Muscle layer of duodenum (tissue), 2 donors: ENCODE measurements at regions not wholly inside any gene's neighbourhood (a gene's known extent, or its start where the extent isn't known, plus 50 kb on each side); places are given as distances from the start of the nearest gene placed in this dataset.
"Not testable (repeated sequence)": the region's sequence is repeated elsewhere in the genome, so short reads cannot be mapped to it uniquely, and the experiment has no call there.

ENCODE experiments used
- H3K27ac ChIP-seq: one replicate; pipeline ENCODE4 v1.7.0; 2013; ENCODE audit warnings: mild to moderate bottlenecking, low read length
- H3K27me3 ChIP-seq: one replicate; pipeline ENCODE4 v1.7.0; 2013; ENCODE audit warnings: low read depth, mild to moderate bottlenecking, control low read depth, low read length
- H3K36me3 ChIP-seq, 2 donors: one replicate each; pipeline ENCODE4 v1.7.0; 2013; ENCODE audit warnings: low read length in 2 of 2, control low read depth in 1 of 2, mild to moderate bottlenecking in 1 of 2; ENCODE audit not compliant: insufficient read depth in 2 of 2, control insufficient read depth in 1 of 2
- H3K4me1 ChIP-seq, 2 donors: one replicate each; pipeline ENCODE4 v1.7.0; 2013; ENCODE audit warnings: low read length in 2 of 2, mild to moderate bottlenecking in 2 of 2, control low read depth in 1 of 2, moderate library complexity in 1 of 2; ENCODE audit not compliant: insufficient read depth in 2 of 2, control insufficient read depth in 1 of 2
- H3K4me3 ChIP-seq, 2 donors: one replicate each; pipeline ENCODE4 v1.7.0; 2013; ENCODE audit warnings: low read length in 2 of 2, low read depth in 1 of 2, mild to moderate bottlenecking in 1 of 2
- H3K9me3 ChIP-seq, 2 donors: one replicate each; pipeline ENCODE4 v1.7.0; 2013; ENCODE audit warnings: low read length in 2 of 2, control low read depth in 1 of 2, mild to moderate bottlenecking in 1 of 2; ENCODE audit not compliant: control insufficient read depth in 1 of 2
- donor health status: healthy.

DNA sequence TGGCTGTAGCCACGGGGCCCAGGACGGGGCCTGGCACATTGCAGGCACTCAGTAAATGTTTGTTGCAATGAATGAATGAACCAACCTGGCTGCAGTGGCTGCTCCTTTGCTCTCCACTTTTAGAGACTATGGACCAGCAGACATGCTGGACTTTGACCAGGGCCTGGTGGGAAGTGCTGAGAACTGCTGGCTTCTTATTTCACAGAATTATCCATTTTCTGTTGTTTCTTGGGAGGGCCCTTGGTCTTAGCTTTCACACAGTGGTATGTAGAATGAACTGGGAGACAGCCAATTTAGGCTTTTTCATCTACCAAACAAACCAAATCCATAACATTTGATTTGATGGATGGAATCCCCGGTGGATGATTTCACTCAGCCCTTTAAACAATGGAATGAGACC, 78.0 kb upstream of the LHFPL2 start:
- no peaks in the 10 kb centered on the region for H3K27me3 ChIP-seq
- H3K36me3 ChIP-seq, result no peaks in the 10 kb centered on the region
- no peaks in the 10 kb centered on the region for H3K9me3 ChIP-seq
- H3K27ac ChIP-seq, result no peak overlapping the region
- no peak overlapping the region for H3K4me3 ChIP-seq
- H3K4me1 ChIP-seq, result peaks cover 0 to 1% of the 10 kb centered on the region in 2 donors

DNA sequence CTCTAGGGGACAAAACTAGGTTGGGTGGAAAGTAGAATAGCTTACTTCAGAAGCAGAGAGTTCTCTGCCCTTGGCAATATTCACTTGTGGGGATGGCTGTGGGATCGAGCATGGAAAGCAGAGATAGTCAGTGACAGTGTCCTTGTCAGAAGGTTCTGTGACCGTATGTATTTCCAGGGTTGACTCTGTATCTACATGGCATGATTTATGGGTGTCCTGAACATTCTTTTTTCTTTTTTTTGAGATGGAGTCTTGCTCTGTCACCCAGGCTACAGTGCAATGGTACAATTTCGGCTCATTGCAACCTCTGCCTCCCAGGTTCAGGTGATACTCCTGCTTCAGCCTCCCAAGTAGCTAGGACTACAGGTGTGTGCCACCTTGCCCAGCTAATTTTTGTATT, 77.4 kb upstream of the LHFPL2 start:
- no peaks in the 10 kb centered on the region for H3K9me3 ChIP-seq
- H3K4me3 ChIP-seq, result no peak overlapping the region
- no peaks in the 10 kb centered on the region for H3K36me3 ChIP-seq

DNA sequence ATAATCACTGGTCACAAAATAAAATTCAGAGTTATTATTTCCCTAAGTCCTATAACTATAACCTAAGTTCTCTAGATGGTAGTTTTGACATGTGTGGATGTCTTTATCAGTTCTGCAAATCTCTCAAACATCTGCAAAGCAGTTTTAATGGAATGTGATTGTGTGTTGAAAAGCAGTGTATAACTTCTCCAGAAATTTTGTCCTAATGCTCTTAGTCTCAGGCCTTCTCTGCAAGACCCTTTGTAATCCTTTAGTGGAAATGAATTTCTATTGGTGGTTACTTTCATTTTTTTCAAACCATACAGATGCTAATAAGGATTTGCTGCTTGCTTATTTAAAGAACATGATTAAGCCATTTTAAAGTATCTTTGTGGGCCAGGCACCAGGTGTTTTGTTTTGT, 75.5 kb upstream of the LHFPL2 start:
- no peaks in the 10 kb centered on the region for H3K4me1 ChIP-seq
- no peaks in the 10 kb centered on the region for H3K9me3 ChIP-seq
- H3K4me3 ChIP-seq, result no peak overlapping the region
- H3K27me3 ChIP-seq, result no peaks in the 10 kb centered on the region
- no peak overlapping the region for H3K27ac ChIP-seq
- no peaks in the 10 kb centered on the region for H3K36me3 ChIP-seq

More for the DNA sequence above, 77.4 kb upstream of the LHFPL2 start:
- no peak overlapping the region for H3K27ac ChIP-seq
- H3K27me3 ChIP-seq, result no peaks in the 10 kb centered on the region
- no peaks in the 10 kb centered on the region for H3K4me1 ChIP-seq

DNA sequence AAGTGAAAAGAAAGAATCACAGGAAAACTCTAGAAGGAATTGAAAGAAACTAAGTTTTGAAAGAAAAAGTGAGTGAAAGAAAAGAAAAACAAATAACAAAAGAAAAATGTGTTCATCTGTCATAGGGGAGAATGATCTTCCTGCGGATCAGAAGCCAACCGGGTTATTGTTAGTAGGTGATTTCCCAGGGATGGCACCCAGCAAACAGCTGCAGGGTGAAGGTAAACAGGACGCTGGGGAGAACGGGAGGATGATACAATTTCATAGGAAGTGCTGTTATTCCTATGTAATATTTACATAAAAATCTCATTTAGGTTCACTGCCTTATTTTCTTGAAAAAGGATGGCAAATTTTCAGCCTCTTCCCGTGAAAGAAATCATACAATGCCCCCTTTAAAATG, 72.4 kb upstream of the LHFPL2 start:
- no peak overlapping the region for H3K27ac ChIP-seq

DNA sequence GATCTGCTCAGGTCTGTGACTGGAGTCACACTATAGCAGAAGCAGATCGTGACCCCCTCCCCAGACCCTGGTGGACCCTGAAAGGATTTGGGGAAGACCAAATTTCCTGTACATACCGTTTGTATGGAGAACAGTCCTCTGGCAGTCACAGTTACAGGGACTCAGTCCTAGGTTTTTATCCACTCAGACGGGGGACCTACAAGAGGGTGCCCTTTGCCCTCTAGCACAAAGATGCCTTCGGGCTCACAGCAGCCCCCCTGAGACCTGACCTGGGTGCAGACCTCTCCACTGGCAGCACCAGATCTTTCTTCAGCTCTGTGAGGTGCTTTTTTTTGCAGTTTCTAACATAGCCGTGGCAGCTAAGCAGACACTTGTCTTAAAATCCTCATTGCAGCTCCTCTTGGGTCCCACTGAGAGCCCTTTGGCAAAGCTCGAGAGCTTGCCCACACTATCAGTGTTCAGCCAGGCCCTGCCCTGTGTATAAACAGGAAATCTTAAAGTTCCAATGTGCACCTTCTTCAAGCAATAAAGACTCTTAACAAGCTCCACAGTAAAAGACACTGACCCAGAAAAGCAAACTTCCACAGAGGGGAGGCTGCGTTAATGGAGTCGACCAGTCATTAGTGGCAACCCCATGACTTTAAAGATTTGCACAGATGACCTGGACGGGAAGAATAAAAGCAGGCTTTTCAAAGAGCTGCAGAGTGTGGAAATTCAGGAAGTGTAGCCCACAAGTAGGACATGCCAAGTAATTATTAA, 71.8 kb upstream of the LHFPL2 start:
- no peak overlapping the region for H3K27ac ChIP-seq
- no peaks in the 10 kb centered on the region for H3K9me3 ChIP-seq
- H3K27me3 ChIP-seq, result no peaks in the 10 kb centered on the region
- H3K4me3 ChIP-seq, result peak overlapping the region in 1 of 2 donors; percentile 4
- no peaks in the 10 kb centered on the region for H3K36me3 ChIP-seq
- no peaks in the 10 kb centered on the region for H3K4me1 ChIP-seq

More for the DNA sequence above, 72.4 kb upstream of the LHFPL2 start:
- H3K4me1 ChIP-seq, result no peaks in the 10 kb centered on the region
- H3K36me3 ChIP-seq, result no peaks in the 10 kb centered on the region
- H3K4me3 ChIP-seq, result peak overlapping the region in 1 of 2 donors; percentile 4
- no peaks in the 10 kb centered on the region for H3K9me3 ChIP-seq
- no peaks in the 10 kb centered on the region for H3K27me3 ChIP-seq

DNA sequence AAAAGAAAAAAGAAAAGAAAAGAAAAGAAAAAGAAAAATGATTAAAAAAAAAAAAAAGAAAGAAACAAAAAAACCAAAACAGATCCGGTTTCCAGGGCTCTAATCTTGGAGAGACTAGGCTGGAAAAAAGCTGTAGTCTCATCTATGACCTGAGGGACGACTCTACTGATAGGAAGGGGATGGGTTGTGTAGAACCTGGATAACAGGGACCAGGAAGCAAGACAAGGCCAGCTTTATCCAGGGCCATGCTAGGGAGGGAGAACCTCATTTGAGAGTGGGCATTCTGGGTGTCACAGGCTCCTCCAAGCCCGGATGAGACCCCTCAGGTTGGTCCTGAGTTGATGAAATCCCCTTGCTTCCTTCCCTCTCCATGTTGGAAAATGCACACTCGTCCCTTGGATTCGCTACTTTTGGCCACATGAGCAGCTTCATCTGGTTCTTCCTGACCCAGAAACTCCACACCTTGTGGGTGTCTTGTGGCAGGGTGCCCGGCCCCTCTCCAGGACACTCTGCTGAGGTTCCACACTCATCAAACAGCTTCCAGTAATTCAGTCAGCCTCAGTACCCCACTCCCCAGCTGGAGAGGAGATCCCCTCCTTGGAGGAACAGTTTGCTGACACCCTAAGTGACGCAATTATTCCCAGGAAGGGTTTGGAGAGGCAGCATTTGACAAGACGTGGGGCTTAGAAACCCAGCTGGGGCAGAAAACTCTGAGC, 71.1 kb upstream of the LHFPL2 start:
- Histone ChIP-seq H3K27ac (no peak overlapping the region), H3K4me1 (no peaks in the 10 kb centered on the region), H3K4me3 (no peak overlapping the region), H3K27me3 (no peaks in the 10 kb centered on the region), H3K36me3 (no peaks in the 10 kb centered on the region), H3K9me3 (no peaks in the 10 kb centered on the region)

DNA sequence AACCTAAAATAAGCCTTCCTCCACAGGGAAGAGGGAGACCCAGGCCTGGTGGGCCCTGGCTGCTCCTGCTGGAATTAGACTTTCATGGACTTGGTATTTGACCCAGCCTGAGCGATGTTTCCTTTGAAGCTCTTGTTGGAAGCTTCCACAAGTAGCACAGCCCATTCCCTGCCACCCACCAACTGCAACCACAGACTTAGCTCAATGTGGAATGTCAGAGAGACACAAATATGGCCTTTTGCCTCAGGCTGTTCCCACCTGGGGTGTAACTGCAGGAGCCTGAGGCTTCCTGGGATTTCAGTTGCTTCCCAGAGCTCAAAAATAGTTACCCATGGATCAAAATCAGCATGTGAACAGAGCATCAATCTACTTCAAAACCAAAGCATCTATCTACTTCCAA, 70.3 kb upstream of the LHFPL2 start:
- no peaks in the 10 kb centered on the region for H3K27me3 ChIP-seq
- H3K36me3 ChIP-seq, result no peaks in the 10 kb centered on the region
- no peaks in the 10 kb centered on the region for H3K9me3 ChIP-seq
- H3K4me1 ChIP-seq, result no peaks in the 10 kb centered on the region
- H3K4me3 ChIP-seq, result no peak overlapping the region
- H3K27ac ChIP-seq, result no peak overlapping the region

DNA sequence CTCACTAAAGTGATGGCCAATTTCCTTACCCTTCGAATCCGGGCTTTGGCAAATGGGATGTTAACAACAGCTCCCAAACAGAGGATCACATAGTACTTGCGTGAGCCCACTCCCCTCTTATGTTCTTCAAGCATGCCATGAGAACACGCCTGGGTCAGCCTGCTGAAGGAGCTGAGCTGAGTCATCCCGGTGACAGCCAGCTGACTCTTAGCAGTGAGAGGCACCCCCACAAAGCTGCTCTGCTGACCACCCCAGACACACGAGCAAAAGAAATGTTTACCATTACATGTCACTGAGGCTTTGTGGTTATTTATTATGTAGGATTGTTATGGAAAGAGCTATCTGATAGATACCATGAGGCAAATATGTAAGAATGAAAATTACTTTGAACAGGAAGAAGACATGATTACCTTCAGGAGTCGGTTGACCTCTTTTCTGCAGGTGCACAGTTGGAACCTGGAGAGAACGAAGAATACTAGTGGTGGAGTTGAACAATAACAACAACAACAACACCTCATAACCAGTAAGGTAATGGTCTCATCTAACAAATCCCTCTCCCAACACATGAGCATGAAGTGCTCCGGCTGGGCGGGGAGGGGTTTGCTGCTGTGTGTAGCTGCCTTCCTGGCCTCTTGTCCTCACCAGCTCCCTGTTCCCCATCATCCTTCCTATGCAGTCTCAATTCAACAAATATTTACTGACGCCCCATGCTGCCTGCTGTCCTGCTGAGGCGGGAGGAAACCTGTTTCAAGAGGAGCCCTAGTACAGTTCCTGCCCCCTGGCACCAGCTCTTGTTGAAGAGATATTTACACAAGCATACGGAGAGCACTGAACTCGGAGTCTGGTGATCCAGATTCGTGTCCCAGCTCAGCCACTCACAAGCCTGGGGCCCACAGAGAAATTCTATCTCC, 69.4 kb upstream of the LHFPL2 start:
- no peaks in the 10 kb centered on the region for H3K36me3 ChIP-seq
- H3K9me3 ChIP-seq, result no peaks in the 10 kb centered on the region
- H3K27ac ChIP-seq, result no peak overlapping the region

DNA sequence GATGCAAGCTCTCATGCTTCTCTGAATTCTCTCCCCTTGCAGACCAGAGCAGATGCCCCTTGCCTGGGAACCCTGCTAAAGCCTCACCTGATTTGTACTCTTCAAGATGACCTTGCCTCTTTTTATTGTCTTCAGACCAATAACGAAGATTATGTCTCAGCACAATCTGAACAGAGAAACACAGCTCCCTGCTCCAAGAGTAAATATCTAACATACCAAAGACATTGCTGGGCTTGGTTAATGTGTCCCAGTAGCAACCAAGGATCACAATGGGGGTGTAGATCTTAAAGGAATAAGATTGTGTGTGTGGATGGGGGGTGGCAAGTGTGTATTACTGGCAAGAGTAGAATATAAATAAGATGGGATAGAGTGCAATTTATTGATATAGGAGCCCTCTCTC, 67.6 kb upstream of the LHFPL2 start:
- no peak overlapping the region for H3K27ac ChIP-seq
- H3K4me3 ChIP-seq, result no peak overlapping the region
- H3K4me1 ChIP-seq, result no peaks in the 10 kb centered on the region
- no peaks in the 10 kb centered on the region for H3K36me3 ChIP-seq
- H3K9me3 ChIP-seq, result no peaks in the 10 kb centered on the region
- H3K27me3 ChIP-seq, result no peaks in the 10 kb centered on the region

More for the DNA sequence above, 69.4 kb upstream of the LHFPL2 start:
- Histone ChIP-seq H3K4me3 (no peak overlapping the region), H3K4me1 (no peaks in the 10 kb centered on the region), H3K27me3 (no peaks in the 10 kb centered on the region)

DNA sequence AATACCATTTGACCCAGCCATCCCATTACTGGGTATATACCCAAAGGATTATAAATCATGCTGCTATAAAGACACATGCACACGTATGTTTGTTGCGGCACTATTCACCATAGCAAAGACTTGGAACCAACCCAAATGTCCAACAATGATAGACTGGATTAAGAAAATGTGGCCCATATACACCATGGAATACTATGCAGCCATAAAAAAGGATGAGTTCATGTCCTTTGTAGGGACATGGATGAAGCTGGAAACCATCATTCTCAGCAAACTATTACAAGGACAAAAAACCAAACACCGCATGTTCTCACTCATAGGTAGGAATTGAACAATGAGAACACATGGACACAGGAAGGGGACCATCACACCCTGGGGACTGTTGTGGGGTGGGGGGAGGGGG, 66.8 kb upstream of the LHFPL2 start:
- H3K9me3 ChIP-seq, H3K4me3 ChIP-seq, H3K4me1 ChIP-seq, H3K36me3 ChIP-seq, H3K27ac ChIP-seq, H3K27me3 ChIP-seq: not testable (repeated sequence)

DNA sequence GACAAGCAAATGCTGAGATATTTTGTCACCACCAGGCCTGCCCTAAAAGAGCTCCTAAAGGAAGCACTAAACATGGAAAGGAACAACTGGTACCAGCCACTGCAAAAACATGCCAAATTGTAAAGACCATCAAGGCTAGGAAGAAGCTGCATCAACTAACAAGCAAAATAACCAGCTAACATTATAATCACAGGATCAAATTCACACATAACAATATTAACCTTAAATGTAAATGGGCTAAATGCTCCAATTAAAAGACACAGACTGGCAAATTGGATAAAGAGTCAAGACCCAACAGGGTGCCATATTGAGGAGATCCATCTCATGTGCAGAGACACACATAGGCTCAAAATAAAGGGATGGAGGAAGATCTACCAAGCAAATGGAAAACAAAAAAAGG, 63.1 kb upstream of the LHFPL2 start:
- not testable (repeated sequence) for H3K27ac ChIP-seq, H3K36me3 ChIP-seq, H3K27me3 ChIP-seq, H3K4me3 ChIP-seq, H3K4me1 ChIP-seq, H3K9me3 ChIP-seq
